ENCODE measurements at regions not wholly inside any gene's neighbourhood (a gene's known extent, or its start where the extent isn't known, plus 50 kb on each side); places are given as distances from the start of the nearest gene placed in this dataset.

GRCh38 chr4:42234817-42235216, 82.4 kb upstream of the BEND4 start:
- FAIRE-seq (no peak), DNase-seq (ENCODE audit: low read depth, low spot score) (no peak)
- POLR2A ChIA-PET, result no interaction called here
- intact Hi-C loops (cut with micrococcal nuclease) (no loop called here), dilution Hi-C loops (cut with MboI; ENCODE audit: extremely low pct_ligation_motif_present, low sequenced_read_pairs) (no loop called here)
- CTCF ChIA-PET, result no interaction called here
- Histone ChIP-seq H2AFZ (ENCODE audit: low read depth, low read length) (no peak overlapping the region), H3K9me3 (replicated peaks; ENCODE audit: control insufficient read depth, insufficient read depth, low read length) (no peaks in the 10 kb centered on the region), H3K4me3 (replicated peaks in 1 of 3; ENCODE audit: insufficient read depth in 1 of 3, low read depth in 1 of 3, low read length in 3 of 3) (no peak overlapping the region), H3K4me2 (ENCODE audit: insufficient read depth, low read length) (no peak overlapping the region), H3K9me1 (replicated peaks; ENCODE audit: control insufficient read depth, extremely low read depth, insufficient read depth, low read length) (no peaks in the 10 kb centered on the region), H3K27ac (ENCODE audit: insufficient read depth, low read depth, low read length) (no peak overlapping the region), H3K4me1 (ENCODE audit: control insufficient read depth, extremely low read depth, insufficient read depth, low read length) (no peaks in the 10 kb centered on the region), H3K79me2 (ENCODE audit: control insufficient read depth, insufficient read depth, low read length) (no peaks in the 10 kb centered on the region), H3K9ac (replicated peaks; ENCODE audit: extremely low read depth, insufficient read depth, low read length) (no peak overlapping the region), H3K36me3 (ENCODE audit: control insufficient read depth in 2 of 2, extremely low read depth in 1 of 2, insufficient read depth in 2 of 2, low read length in 2 of 2) (no peaks in the 10 kb centered on the region), H4K20me1 (replicated peaks; ENCODE audit: control insufficient read depth, extremely low read depth, insufficient read depth, low read length) (no peaks in the 10 kb centered on the region), H3K27me3 (ENCODE audit: control insufficient read depth in 2 of 2, insufficient read depth in 2 of 2, low read length in 2 of 2) (no peaks in the 10 kb centered on the region)
- TF ChIP-seq POLR2A (IDR thresholded peaks at IDR 0.05; ENCODE audit: low read depth, low read length), result no peak
- no peak for TF ChIP-seq JUN (IDR thresholded peaks at IDR 0.05; ENCODE audit: borderline replicate concordance, insufficient read depth, insufficient read length, low read depth)
- TF ChIP-seq GATA2 (IDR thresholded peaks at IDR 0.05; ENCODE audit: insufficient read depth, insufficient read length, low read depth, low read length), result no peak
- TF ChIP-seq FOS (IDR thresholded peaks at IDR 0.05; ENCODE audit: borderline replicate concordance, insufficient read depth, low read length), result no peak
- TF ChIP-seq MYC (IDR thresholded peaks at IDR 0.05; ENCODE audit: low read depth, low read length), result no peak
- TF ChIP-seq, protein P1, sequence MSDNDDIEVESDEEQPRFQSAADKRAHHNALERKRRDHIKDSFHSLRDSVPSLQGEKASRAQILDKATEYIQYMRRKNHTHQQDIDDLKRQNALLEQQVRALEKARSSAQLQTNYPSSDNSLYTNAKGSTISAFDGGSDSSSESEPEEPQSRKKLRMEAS (IDR thresholded peaks at IDR 0.05; ENCODE audit: insufficient read depth, insufficient read length), result no peak
- TF ChIP-seq, protein P2, sequence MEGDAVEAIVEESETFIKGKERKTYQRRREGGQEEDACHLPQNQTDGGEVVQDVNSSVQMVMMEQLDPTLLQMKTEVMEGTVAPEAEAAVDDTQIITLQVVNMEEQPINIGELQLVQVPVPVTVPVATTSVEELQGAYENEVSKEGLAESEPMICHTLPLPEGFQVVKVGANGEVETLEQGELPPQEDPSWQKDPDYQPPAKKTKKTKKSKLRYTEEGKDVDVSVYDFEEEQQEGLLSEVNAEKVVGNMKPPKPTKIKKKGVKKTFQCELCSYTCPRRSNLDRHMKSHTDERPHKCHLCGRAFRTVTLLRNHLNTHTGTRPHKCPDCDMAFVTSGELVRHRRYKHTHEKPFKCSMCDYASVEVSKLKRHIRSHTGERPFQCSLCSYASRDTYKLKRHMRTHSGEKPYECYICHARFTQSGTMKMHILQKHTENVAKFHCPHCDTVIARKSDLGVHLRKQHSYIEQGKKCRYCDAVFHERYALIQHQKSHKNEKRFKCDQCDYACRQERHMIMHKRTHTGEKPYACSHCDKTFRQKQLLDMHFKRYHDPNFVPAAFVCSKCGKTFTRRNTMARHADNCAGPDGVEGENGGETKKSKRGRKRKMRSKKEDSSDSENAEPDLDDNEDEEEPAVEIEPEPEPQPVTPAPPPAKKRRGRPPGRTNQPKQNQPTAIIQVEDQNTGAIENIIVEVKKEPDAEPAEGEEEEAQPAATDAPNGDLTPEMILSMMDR (IDR thresholded peaks at IDR 0.05; ENCODE audit: extremely low read depth in 1 of 2, insufficient read depth in 1 of 2, low read depth in 1 of 2, low read length in 2 of 2), result no peak
- no TSS peak for BruUV-seq (replicated peaks)

Data from endothelial cell of umbilical vein (primary cell).